CD4-positive, alpha-beta T cell treated with Interleukin-4 for 1 hour (primary cell): ENCODE measurements at regions not wholly inside any gene's neighbourhood (a gene's known extent, or its start where the extent isn't known, plus 50 kb on each side); places are given as distances from the start of the nearest gene placed in this dataset.
"Not testable (repeated sequence)": the region's sequence is repeated elsewhere in the genome, so short reads cannot be mapped to it uniquely, and the experiment has no call there.

Experiments used
- DNase-seq, 2 donors: peaks; one replicate each; pipeline ENCODE4 v3.0.0-alpha.2; 2020 to 2022

DNA sequence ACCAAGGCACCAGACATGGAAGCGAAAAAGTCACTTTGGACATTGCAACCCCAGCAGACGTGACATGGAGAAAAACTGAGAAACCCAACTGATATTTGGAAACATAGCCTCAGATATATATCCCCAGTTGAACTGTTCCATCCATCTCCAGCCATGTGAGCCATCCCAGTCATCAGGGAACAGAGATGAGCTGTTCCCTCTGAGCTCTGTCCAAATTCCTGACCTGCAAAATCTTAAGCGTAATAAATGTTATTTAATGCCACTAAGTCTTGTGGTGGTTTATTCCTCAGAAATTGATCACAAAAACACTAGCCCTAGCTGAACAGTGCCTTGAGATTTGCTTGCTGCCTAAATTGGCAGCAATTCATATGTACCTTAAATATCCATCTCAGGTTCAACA, 182.8 kb downstream of the NRP2 start:
- DNase-seq = no peak

DNA sequence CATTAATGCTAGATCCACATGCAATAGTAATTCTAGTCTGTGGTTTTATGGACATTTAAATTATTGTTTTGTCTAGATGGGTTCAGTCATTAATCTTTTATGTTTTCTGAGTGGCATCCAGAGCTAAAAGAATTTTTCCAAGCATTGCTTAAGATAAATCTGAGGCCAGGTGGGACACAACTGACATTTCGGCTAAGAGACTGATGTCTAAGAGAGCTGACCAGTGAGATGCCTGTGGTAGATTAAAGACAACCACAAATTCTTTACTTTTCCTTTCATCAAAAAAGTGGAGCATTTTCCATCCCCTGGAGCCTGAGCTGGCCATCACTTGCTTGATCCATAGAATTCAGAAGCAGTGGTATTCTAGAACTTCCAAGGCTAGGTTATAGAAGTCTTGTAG, 182.2 kb downstream of the NRP2 start:
- no peak for DNase-seq

DNA sequence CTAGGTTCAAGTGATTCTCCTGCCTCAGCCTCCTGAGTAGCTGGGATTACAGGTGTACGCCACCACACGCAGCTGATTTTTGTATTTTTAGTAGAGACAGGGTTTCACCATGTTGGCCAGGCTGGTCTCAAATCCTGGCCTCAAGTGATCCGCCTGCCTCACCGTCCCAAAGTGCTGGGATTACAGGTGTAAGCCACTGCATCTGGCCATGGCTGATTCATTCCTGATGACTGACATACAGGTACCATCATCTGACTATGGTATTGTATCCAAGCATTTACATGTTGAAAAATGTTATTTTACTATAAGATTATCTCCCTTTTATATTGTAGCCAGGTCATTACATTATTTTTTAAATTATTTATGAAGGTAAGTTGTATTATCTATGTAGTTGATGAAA, 180.5 kb downstream of the NRP2 start:
- DNase-seq = not testable (repeated sequence)

- DNase-seq = no peak
These were observed 178.6 kb downstream of the NRP2 start for GRCh38 chr2:205860885-205861284.

GRCh38 chr2:205860181-205860580, 177.9 kb downstream of the NRP2 start:
- DNase-seq = no peak

- DNase-seq = no peak
These were observed 176.7 kb downstream of the NRP2 start for GRCh38 chr2:205858881-205859441.

DNA sequence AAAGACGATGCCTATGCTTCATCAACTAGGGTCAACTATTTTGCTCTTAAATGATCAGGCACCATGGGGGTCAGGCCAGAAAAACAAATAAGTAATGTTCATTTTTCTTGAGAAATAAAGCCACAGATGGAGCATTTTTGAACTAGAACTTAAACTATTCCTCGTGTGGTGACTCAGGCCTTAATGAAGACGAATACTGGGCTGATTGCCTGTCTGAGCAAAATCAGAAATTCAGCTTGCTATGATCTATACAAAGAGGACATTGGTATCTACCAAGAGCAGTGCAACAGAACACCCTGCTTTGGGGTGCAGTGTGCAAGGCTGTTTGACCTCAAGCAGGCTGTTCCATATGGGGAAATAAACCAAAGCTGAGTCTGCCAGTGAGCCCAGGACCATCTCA, 176.0 kb downstream of the NRP2 start:
- DNase-seq = no peak

DNA sequence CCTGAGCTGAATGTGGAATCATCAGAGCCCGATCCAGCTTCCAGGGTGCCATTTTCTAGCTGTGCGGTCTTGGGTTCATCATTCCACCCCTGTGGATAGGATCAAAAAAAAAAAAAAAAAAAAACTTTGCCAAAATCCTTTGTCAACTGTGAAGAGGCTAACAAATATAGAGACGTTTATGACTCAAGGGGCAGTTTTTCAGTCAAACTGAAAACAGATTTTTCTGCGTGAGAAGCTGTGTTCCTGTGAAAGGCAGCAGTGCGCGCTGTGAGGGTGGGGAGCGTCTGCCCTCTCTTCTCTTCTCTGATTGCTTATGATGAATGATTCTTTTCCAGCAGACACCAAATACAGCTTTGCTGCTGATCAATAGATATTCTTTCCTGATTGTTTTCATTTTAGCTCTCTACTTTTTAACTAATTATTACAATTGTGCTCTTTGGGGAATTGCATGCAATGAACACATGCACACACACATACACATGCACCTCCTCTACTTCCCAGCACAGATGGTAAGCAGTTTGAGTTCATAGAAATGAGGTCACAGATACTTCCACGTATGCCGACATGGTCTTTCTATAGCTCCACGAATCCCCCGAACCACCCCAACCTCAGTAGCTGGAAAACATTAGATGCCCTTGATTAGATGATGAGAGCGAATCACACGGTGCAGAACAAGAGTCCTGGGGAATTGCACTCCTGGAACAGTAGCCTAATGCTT, 175.4 kb downstream of the NRP2 start:
- no peak for DNase-seq

- no peak for DNase-seq
These were observed 170.2 kb downstream of the NRP2 start for GRCh38 chr2:205852457-205852856.

DNA sequence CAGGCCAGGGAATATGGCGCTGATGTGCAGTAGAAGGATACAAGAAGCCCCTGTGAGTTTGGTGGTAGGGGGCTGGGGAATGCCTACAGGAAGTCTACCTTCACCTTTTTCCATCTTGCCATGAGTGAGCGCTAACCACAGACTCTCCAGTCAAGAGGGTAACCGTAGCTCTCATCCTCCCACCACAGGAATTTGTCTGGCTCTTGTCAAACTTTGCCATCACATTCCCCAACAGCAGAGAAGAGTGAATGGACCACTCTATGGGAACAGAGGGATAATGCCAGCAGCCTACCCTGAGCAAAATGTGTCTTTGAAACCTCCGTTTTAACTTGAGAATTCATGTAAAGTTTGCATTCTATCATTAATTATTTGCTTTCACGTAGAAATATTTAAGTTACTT, 168.3 kb downstream of the NRP2 start:
- DNase-seq = no peak

DNA sequence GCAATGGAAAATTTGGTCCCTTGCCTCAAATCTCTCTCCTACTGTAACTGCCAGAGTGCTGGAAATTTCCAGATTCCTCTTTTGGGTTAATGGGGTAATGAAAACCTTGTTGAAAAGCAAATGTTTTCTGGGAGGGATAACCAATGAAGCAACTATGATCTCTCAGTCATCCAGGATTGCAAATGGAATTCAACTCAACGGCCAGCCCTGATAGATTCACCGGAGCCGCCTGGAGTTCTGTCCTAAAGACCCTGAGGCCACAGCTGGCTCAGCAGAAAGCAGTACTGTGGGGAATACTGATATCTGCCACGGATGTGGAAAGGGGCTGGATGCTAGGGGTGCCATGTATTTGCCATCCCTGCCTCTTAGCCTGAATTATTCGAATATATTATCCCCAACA, 167.8 kb downstream of the NRP2 start:
- DNase-seq = no peak

DNA sequence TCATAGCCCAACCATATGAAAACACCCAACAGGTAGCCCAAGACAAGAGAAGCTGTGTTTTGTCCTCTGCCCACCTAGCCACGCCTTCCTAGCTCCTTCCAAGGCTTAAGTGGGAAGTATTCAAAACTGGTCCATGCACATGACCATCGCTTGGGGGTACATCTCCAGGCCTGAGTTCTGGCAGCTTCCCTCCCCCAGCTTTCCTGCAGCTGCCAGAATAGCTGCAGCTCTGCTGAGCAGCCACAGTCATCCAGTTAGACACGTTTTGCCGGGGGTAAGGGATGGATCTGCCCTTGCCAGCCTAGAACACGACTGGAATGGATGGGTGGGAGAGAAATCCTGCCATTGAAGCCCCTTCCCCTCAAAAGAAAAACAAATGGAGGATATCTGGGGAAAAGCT, 166.8 kb downstream of the NRP2 start:
- no peak for DNase-seq

GRCh38 chr2:205848601-205849000, 166.3 kb downstream of the NRP2 start:
- DNase-seq = no peak
